K562 (cell line): ENCODE measurements at regions not wholly inside any gene's neighbourhood (a gene's known extent, or its start where the extent isn't known, plus 50 kb on each side); places are given as distances from the start of the nearest gene placed in this dataset.

ENCODE experiments used
- ATAC-seq: fragments of 200-7000 bp; cut with Tn5 transposase; 3 replicates; pipeline ENCODE4 v1.9.1; 2020; ENCODE audit warnings: moderate library complexity
- BruUV-seq: library from RNA; stranded (reverse); fragments of 400-500 nt; replicated peaks from 2 replicates; lab custom pipeline; 2021; lab: Mats Ljungman, UMichigan
- CTCF ChIA-PET: fragments of 300-600 bp; formaldehyde crosslinking; extraction: SDS; loops from one replicate; lab custom pipeline; 2021; ENCODE audit warnings: low intra/inter-chr PET ratio; lab: Yijun Ruan, JAX
- POLR2A ChIA-PET: fragments of 300-600, 350-650 bp; sonication (Branson Sonifier 250); formaldehyde crosslinking; extraction: SDS; loops from one replicate; lab custom pipeline; 2021; ENCODE audit warnings: antibody characterized with exemption, inconsistent platforms; lab: Yijun Ruan, JAX
- DNase-seq, 4 experiments: peaks; one replicate each; pipeline versions ENCODE4 v3.0.0 to v3.0.0-alpha.2; 2011 to 2018; ENCODE audit warnings: low spot score in 3 of 4, mixed read lengths in 3 of 4; ENCODE audit errors: extremely low read depth in 1 of 4
- FAIRE-seq: peaks from 2 replicates; lab custom pipeline; 2011; peaks lifted over from hg19 to GRCh38; lab: Jason Lieb, UNC
- H2AFZ ChIP-seq: 2 replicates; pipeline ENCODE4 v1.6.0; 2011; ENCODE audit warnings: low read depth, low read length, control low read depth, inconsistent platforms
- H3K27ac ChIP-seq: fragments of 200-600 bp; 3 replicates; pipeline ENCODE4 v1.8.0; 2011; ENCODE audit warnings: low read depth, mild to moderate bottlenecking, control low read depth, inconsistent platforms, low read length, moderate library complexity, mixed read lengths; ENCODE audit errors: extremely low read depth
- H3K27me3 ChIP-seq, 2 experiments: fragments of 300-600 bp in 1 of 2; 2 replicates in 1 of 2; 3 replicates in 1 of 2; pipeline versions ENCODE4 v1.6.0 to v1.8.0; 2011; ENCODE audit warnings: inconsistent platforms in 2 of 2, low read length in 2 of 2, mild to moderate bottlenecking in 1 of 2, mixed read lengths in 1 of 2, moderate library complexity in 1 of 2; ENCODE audit not compliant: control insufficient read depth in 2 of 2, insufficient read depth in 2 of 2
- H3K36me3 ChIP-seq: fragments of 300-600 bp; 3 replicates; pipeline ENCODE4 v1.8.0; 2011; ENCODE audit warnings: mild to moderate bottlenecking, low read length, inconsistent platforms; ENCODE audit not compliant: control insufficient read depth, insufficient read depth
- H3K4me1 ChIP-seq, 2 experiments: fragments of 200-600 bp in 1 of 2; replicated peaks in 1 of 2; 2 replicates in 1 of 2; 3 replicates in 1 of 2; pipeline versions ENCODE4 v1.5.1 to v1.8.0; 2011; ENCODE audit warnings: inconsistent platforms in 2 of 2, low read length in 2 of 2, mild to moderate bottlenecking in 1 of 2, mixed read lengths in 1 of 2, moderate library complexity in 1 of 2; ENCODE audit not compliant: control insufficient read depth in 2 of 2, insufficient read depth in 2 of 2
- H3K4me2 ChIP-seq: 2 replicates; pipeline ENCODE4 v1.6.1; 2011; ENCODE audit warnings: low read length, control low read depth, inconsistent platforms, mixed read lengths; ENCODE audit not compliant: insufficient read depth
- H3K4me3 ChIP-seq: fragments of 200-600 bp; sonication (generic), shearing (Covaris generic); 2 replicates; pipeline ENCODE4 v1.5.1; 2016; ENCODE audit warnings: control low read depth, inconsistent platforms
- H3K79me2 ChIP-seq: fragments of 200-600 bp; 3 replicates; pipeline ENCODE4 v1.8.0; 2011; ENCODE audit warnings: low read length, inconsistent platforms; ENCODE audit not compliant: control insufficient read depth, insufficient read depth
- H3K9ac ChIP-seq, 2 experiments: 2 replicates each; pipeline versions ENCODE4 v1.6.0 to v1.6.1; 2011; ENCODE audit warnings: low read depth in 2 of 2, low read length in 2 of 2, control low read depth in 1 of 2, inconsistent platforms in 1 of 2, mild to moderate bottlenecking in 1 of 2, mixed read lengths in 1 of 2; ENCODE audit not compliant: insufficient read depth in 1 of 2
- H3K9me1 ChIP-seq: one replicate; pipeline ENCODE4 v1.6.0; 2011; ENCODE audit warnings: inconsistent platforms, mild to moderate bottlenecking, low read length, moderate library complexity; ENCODE audit not compliant: control insufficient read depth, insufficient read depth
- H3K9me3 ChIP-seq: replicated peaks from 2 replicates; pipeline ENCODE4 v1.5.1; 2011; ENCODE audit warnings: low read depth, low read length, inconsistent platforms; ENCODE audit not compliant: control insufficient read depth, insufficient read depth
- H4K20me1 ChIP-seq: replicated peaks from 2 replicates; pipeline ENCODE4 v1.6.1; 2011; ENCODE audit warnings: low read length, inconsistent platforms, mixed read lengths; ENCODE audit not compliant: control insufficient read depth, insufficient read depth
- CBFA2T3 ChIP-seq: fragments of 450-650 bp; IDR thresholded peaks from 2 replicates; pipeline ENCODE4 v1.6.1; 2017
- CHD1 ChIP-seq: fragments of 200-600 bp; sonication (generic); IDR thresholded peaks from one replicate; pipeline ENCODE4 v1.6.1; 2012; ENCODE audit warnings: mild to moderate bottlenecking, moderate library complexity, low read length, inconsistent platforms
- GTF2F1 ChIP-seq: IDR thresholded peaks from 2 replicates; pipeline ENCODE4 v1.6.1; 2011; ENCODE audit warnings: low read depth, low read length, improper control_type of control experiment
- MAZ ChIP-seq, 2 experiments: fragments of 450-650 bp in 1 of 2; sonication (generic) in 1 of 2; formaldehyde crosslinking; IDR thresholded peaks in 1 of 2; conservative IDR thresholded peaks in 1 of 2; 2 replicates each; pipeline versions ENCODE4 v1.4.0 to v1.5.0; 2020; ENCODE audit warnings: mild to moderate bottlenecking in 1 of 2, missing genetic modification reagents in 1 of 2
- NFXL1 ChIP-seq: fragments of 450-650 bp; formaldehyde crosslinking; IDR thresholded peaks from 2 replicates; pipeline ENCODE4 v1.4.0; 2021; ENCODE audit warnings: mild to moderate bottlenecking
- RB1 ChIP-seq: fragments of 450-650 bp; IDR thresholded peaks from 2 replicates; pipeline ENCODE4 v1.6.1; 2017; ENCODE audit warnings: low read depth, mild to moderate bottlenecking
- SIN3A ChIP-seq, 2 experiments: fragments of 150-350 bp in 1 of 2; IDR thresholded peaks; 2 replicates each; pipeline ENCODE4 v1.6.1; 2011 to 2016; ENCODE audit warnings: borderline replicate concordance in 2 of 2, low read depth in 2 of 2, low read length in 2 of 2, mild to moderate bottlenecking in 2 of 2, moderate library complexity in 2 of 2; ENCODE audit not compliant: control insufficient read depth in 1 of 2
- SMAD1 ChIP-seq: fragments of 150-350 bp; IDR thresholded peaks from 2 replicates; pipeline ENCODE4 v1.6.1; 2014; ENCODE audit warnings: low read length, low read depth; ENCODE audit not compliant: partially characterized antibody
- TCF7L2 ChIP-seq: fragments of 150-350 bp; IDR thresholded peaks from 2 replicates; pipeline ENCODE4 v1.6.1; 2016; ENCODE audit warnings: low read depth, mild to moderate bottlenecking, low read length, moderate library complexity
- ZNF239 ChIP-seq: fragments of 250-450 bp; sonication (Bioruptor Pico); IDR thresholded peaks from 2 replicates; pipeline ENCODE4 v1.4.0; 2020; ENCODE audit warnings: mild to moderate bottlenecking
- ZNF695 ChIP-seq: fragments of 450-650 bp; formaldehyde crosslinking; IDR thresholded peaks from 2 replicates; pipeline ENCODE4 v1.4.0; 2020; ENCODE audit warnings: mild to moderate bottlenecking, moderate library complexity
- ZNF77 ChIP-seq: fragments of 250-450 bp; sonication (Bioruptor Pico); IDR thresholded peaks from 2 replicates; pipeline ENCODE4 v1.5.0; 2020
- WGBS: fragments of 100-300 bp; shearing (Covaris generic); methylation state at CpG from one replicate; pipeline ENCODE4 v1.1.6; 2016; ENCODE audit warnings: low coverage, mixed read lengths; ENCODE audit not compliant: insufficient coverage; ENCODE audit errors: missing lambda C conversion rate; 5-methylcytosine and 5-hydroxymethylcytosine counted together
- in situ Hi-C: fragments of 300-500 bp; cut with MboI; formaldehyde crosslinking; loops from 4 replicates; pipeline ENCODE4 v1.15.0; 2018; ENCODE audit warnings: inconsistent platforms, mixed read lengths
- intact Hi-C: fragments of 100-400 bp; cut with micrococcal nuclease; formaldehyde crosslinking; loops from 2 replicates; pipeline ENCODE4 v1.14.2; 2022
- TF ChIP-seq, protein P1 (sequence below): fragments of 250-450 bp; sonication (Bioruptor Pico); IDR thresholded peaks from 2 replicates; pipeline ENCODE4 v1.5.0; 2022; ENCODE audit warnings: mild to moderate bottlenecking

DNA sequence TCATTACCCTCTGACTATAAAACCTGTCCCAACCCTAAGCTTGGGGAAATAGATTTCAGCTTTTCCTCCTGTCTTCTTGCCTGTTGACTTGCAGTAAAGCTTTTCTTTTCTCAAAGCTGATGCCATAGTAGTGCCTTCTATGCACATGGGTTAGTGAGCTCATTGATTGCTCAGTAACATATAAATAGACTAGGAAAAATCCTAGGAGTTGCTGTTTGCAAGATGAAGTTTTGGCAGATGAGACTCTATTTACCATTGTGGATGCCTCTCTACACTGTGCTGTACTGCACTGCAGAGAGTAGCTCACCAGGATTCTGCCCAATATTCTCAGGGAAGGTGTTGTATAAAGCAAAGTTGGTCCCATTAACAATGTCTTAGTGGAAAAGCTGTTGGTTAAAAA, 262.7 kb upstream of the CD180 start:
- in situ Hi-C loops: no loop called here
- no peaks in the 10 kb centered on the region for H3K9me1 ChIP-seq
- no peak overlapping the region for H3K4me2 ChIP-seq
- no TSS peak for BruUV-seq
- no peak overlapping the region for H3K9ac ChIP-seq
- ATAC-seq (no peak), FAIRE-seq (no peak), DNase-seq (no peak)
- no peaks in the 10 kb centered on the region; a peak in 1 of 5 replicates for H3K27me3 ChIP-seq
- TF ChIP-seq, protein P1, sequence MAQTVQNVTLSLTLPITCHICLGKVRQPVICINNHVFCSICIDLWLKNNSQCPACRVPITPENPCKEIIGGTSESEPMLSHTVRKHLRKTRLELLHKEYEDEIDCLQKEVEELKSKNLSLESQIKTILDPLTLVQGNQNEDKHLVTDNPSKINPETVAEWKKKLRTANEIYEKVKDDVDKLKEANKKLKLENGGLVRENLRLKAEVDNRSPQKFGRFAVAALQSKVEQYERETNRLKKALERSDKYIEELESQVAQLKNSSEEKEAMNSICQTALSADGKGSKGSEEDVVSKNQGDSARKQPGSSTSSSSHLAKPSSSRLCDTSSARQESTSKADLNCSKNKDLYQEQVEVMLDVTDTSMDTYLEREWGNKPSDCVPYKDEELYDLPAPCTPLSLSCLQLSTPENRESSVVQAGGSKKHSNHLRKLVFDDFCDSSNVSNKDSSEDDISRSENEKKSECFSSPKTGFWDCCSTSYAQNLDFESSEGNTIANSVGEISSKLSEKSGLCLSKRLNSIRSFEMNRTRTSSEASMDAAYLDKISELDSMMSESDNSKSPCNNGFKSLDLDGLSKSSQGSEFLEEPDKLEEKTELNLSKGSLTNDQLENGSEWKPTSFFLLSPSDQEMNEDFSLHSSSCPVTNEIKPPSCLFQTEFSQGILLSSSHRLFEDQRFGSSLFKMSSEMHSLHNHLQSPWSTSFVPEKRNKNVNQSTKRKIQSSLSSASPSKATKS (CRISPR knock-in tag): no peak
- no peaks in the 10 kb centered on the region for H3K9me3 ChIP-seq
- intact Hi-C loops: no loop called here
- H2AFZ ChIP-seq: no peak overlapping the region
- no peaks in the 10 kb centered on the region for H4K20me1 ChIP-seq
- no peaks in the 10 kb centered on the region for H3K4me1 ChIP-seq
- H3K27ac ChIP-seq: no peak overlapping the region
- ChIA-PET CTCF (no interaction called here), POLR2A (interaction anchor here (0.5 kb wide), 1 partner anchor 10 kb away, joined by 3 read pairs; no protein-coding TSS in a partner anchor)
- no peaks in the 10 kb centered on the region for H3K36me3 ChIP-seq
- no peak overlapping the region for H3K4me3 ChIP-seq
- no peaks in the 10 kb centered on the region for H3K79me2 ChIP-seq

DNA sequence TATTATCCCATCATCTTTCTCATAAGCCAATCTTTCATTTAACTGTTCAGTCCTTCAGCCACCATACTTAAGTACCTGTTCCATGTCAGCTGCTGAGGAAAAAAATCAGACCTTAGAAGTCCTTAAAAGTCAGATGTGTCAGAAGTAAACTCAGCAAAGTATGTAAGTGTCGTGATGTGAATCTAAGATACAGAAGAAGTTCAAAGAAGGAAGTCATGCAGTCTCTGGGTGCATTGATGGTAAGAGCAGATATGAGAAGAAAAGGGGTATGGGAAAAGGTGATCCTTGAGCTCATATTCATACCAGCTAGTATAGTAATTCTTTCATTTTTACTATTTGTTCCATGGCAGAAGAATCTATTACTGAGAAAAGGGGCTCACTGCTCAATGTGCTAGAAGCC, 259.4 kb upstream of the CD180 start:
- DNase-seq: no peak
- CTCF ChIA-PET: no interaction called here
- Histone ChIP-seq H3K9me1 (no peaks in the 10 kb centered on the region), H3K4me1 (no peaks in the 10 kb centered on the region), H3K4me2 (no peak overlapping the region), H3K79me2 (no peaks in the 10 kb centered on the region), H3K27me3 (no peaks in the 10 kb centered on the region; a peak in 1 of 5 replicates), H3K9ac (no peak overlapping the region), H3K4me3 (no peak overlapping the region), H4K20me1 (no peaks in the 10 kb centered on the region), H3K36me3 (no peaks in the 10 kb centered on the region), H3K9me3 (no peaks in the 10 kb centered on the region), H3K27ac (no peak overlapping the region), H2AFZ (no peak overlapping the region)
- no peak for FAIRE-seq
- intact Hi-C loops: no loop called here
- no TSS peak for BruUV-seq
- POLR2A ChIA-PET: no interaction called here
- WGBS: 0% methylated on average over 1 of the region's 1 CpG
- in situ Hi-C loops: no loop called here
- ATAC-seq: no peak
- TF ChIP-seq CHD1 (no peak), SIN3A (IDR thresholded peaks at IDR 0.05; ENCODE audit: borderline replicate concordance in 2 of 2, control insufficient read depth in 1 of 2, low read depth in 2 of 2, low read length in 2 of 2) (no peak), TCF7L2 (no peak), RB1 (no peak), GTF2F1 (no peak), SMAD1 (no peak), ZNF77 (CRISPR knock-in tag) (no peak), ZNF239 (CRISPR knock-in tag) (no peak), CBFA2T3 (no peak), NFXL1 (no peak), MAZ (CRISPR knock-in tag; conservative IDR thresholded peaks at IDR 0.05 in 1 of 2, IDR thresholded peaks at IDR 0.05 in 1 of 2) (no peak), ZNF695 (CRISPR knock-in tag) (no peak)
